ENCODE measurements at regions not wholly inside any gene's neighbourhood (a gene's known extent, or its start where the extent isn't known, plus 50 kb on each side); places are given as distances from the start of the nearest gene placed in this dataset.

DNA sequence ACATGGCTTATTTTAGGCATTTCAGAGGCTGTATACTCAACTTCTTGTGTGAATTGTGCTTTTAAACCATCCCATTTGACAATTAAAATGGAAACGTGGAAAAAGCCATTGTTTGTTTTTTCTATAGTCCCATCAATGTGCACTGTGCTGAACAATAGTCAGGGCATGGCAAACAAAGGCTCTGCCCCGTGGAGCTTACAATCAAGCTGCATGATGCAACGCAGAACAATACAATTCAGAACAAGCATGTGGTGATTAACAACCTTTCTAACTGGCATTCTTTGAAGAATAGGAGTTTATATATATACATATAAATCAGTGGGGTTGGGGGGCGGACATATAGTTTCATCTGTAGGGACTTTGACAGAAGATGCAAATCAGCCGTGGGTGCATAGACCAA, 2125.4 kb upstream of the WWC1 start:
- H3K27me3 Mint-ChIP-seq = no peaks in the 10 kb centered on the region
- ATAC-seq (ENCODE audit: low read depth) = no peak
- CTCF ChIA-PET = no interaction called here
- no peaks in the 10 kb centered on the region for H3K27me3 ChIP-seq (replicated peaks in 1 of 4; ENCODE audit: control extremely low read depth in 1 of 4, control insufficient read depth in 3 of 4, insufficient read depth in 4 of 4, low read length in 3 of 4)
- whole genome bisulfite sequencing (ENCODE audit: insufficient coverage) = 67% methylated on average over 3 of the region's 5 CpGs
- no peaks in the 10 kb centered on the region for H4K20me1 ChIP-seq (ENCODE audit: control insufficient read depth, insufficient read depth, low read length, poor library complexity, severe bottlenecking)
- no peaks in the 10 kb centered on the region for H3K36me3 ChIP-seq (replicated peaks in 1 of 2; ENCODE audit: control extremely low read depth in 1 of 2, control insufficient read depth in 1 of 2, extremely low read depth in 1 of 2, insufficient read depth in 2 of 2, low read length in 1 of 2)
- DNase-seq = no peak
- no peak overlapping the region for H3K4me3 Mint-ChIP-seq
- H2AFZ ChIP-seq (ENCODE audit: insufficient read depth, low read depth, low read length, poor library complexity, severe bottlenecking) = no peak overlapping the region
- H3K27ac ChIP-seq (ENCODE audit: low read length in 2 of 2) = no peak overlapping the region
- no peak overlapping the region for H3K27ac Mint-ChIP-seq
- no peak overlapping the region for H3K4me2 ChIP-seq (replicated peaks; ENCODE audit: low read depth, low read length, poor library complexity, severe bottlenecking)
- H3K4me1 Mint-ChIP-seq = no peaks in the 10 kb centered on the region
- no peak overlapping the region for H3K9ac ChIP-seq (ENCODE audit: low read length)
- no peaks in the 10 kb centered on the region for H3K4me1 ChIP-seq (ENCODE audit: control insufficient read depth in 2 of 2, insufficient read depth in 2 of 2, low read length in 2 of 2)
- POLR2A ChIA-PET = no interaction called here
- H3K79me2 ChIP-seq (ENCODE audit: control insufficient read depth, insufficient read depth, low read length) = no peaks in the 10 kb centered on the region
- H3K9me3 ChIP-seq (ENCODE audit: control extremely low read depth in 1 of 3, control insufficient read depth in 2 of 3, insufficient read depth in 1 of 3, low read length in 2 of 3) = no peaks in the 10 kb centered on the region
- TF ChIP-seq, protein P1, sequence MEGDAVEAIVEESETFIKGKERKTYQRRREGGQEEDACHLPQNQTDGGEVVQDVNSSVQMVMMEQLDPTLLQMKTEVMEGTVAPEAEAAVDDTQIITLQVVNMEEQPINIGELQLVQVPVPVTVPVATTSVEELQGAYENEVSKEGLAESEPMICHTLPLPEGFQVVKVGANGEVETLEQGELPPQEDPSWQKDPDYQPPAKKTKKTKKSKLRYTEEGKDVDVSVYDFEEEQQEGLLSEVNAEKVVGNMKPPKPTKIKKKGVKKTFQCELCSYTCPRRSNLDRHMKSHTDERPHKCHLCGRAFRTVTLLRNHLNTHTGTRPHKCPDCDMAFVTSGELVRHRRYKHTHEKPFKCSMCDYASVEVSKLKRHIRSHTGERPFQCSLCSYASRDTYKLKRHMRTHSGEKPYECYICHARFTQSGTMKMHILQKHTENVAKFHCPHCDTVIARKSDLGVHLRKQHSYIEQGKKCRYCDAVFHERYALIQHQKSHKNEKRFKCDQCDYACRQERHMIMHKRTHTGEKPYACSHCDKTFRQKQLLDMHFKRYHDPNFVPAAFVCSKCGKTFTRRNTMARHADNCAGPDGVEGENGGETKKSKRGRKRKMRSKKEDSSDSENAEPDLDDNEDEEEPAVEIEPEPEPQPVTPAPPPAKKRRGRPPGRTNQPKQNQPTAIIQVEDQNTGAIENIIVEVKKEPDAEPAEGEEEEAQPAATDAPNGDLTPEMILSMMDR (IDR thresholded peaks at IDR 0.05) = no peak
- TF ChIP-seq EZH2 (IDR thresholded peaks at IDR 0.05; ENCODE audit: borderline replicate concordance, insufficient read depth, low read depth, low read length, poor library complexity, severe bottlenecking) = no peak
- no peak overlapping the region for H3K4me3 ChIP-seq (ENCODE audit: control extremely low read depth in 1 of 5, extremely low read depth in 1 of 5, insufficient read depth in 1 of 5, low read depth in 2 of 5, low read length in 4 of 5)
- peaks cover 3% of the 10 kb centered on the region for H3K9me3 Mint-ChIP-seq (ENCODE audit: insufficient read depth)
- intact Hi-C loops (cut with micrococcal nuclease) = no loop called here

DNA sequence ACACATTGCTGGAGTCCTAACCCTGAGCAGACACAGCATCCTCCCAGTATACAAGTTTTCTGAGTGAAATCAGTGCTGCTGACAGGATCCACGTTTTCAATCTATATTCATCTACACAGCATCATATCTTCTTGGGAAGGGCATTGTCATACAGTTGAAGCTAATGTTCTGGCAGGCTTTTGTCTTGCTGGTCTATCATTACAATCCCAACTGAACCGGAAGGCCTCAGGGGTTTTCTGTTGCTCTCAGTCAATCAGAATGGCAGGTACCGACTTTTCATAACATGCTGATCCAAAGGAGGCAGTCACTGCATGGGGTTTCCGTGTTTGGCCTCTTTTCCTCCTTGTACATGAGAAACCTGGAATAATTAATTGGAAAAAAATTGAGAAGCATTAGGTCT, 2118.8 kb upstream of the WWC1 start:
- H3K4me2 ChIP-seq (replicated peaks; ENCODE audit: low read depth, low read length, poor library complexity, severe bottlenecking) = no peak overlapping the region
- no peaks in the 10 kb centered on the region for H3K9me3 ChIP-seq (ENCODE audit: control extremely low read depth in 1 of 3, control insufficient read depth in 2 of 3, insufficient read depth in 1 of 3, low read length in 2 of 3)
- no peak overlapping the region for H3K4me3 ChIP-seq (ENCODE audit: control extremely low read depth in 1 of 5, extremely low read depth in 1 of 5, insufficient read depth in 1 of 5, low read depth in 2 of 5, low read length in 4 of 5)
- Mint-ChIP-seq H3K9me3 (ENCODE audit: insufficient read depth) (peaks cover 3% of the 10 kb centered on the region), H3K4me1 (no peaks in the 10 kb centered on the region), H3K27me3 (no peaks in the 10 kb centered on the region), H3K4me3 (no peak overlapping the region), H3K27ac (no peak overlapping the region)
- H3K4me1 ChIP-seq (ENCODE audit: control insufficient read depth in 2 of 2, insufficient read depth in 2 of 2, low read length in 2 of 2) = no peaks in the 10 kb centered on the region
- TF ChIP-seq, protein P1 (IDR thresholded peaks at IDR 0.05) = no peak
- TF ChIP-seq EZH2 (IDR thresholded peaks at IDR 0.05; ENCODE audit: borderline replicate concordance, insufficient read depth, low read depth, low read length, poor library complexity, severe bottlenecking) = no peak
- H2AFZ ChIP-seq (ENCODE audit: insufficient read depth, low read depth, low read length, poor library complexity, severe bottlenecking) = no peak overlapping the region
- H3K79me2 ChIP-seq (ENCODE audit: control insufficient read depth, insufficient read depth, low read length) = no peaks in the 10 kb centered on the region
- H3K36me3 ChIP-seq (replicated peaks in 1 of 2; ENCODE audit: control extremely low read depth in 1 of 2, control insufficient read depth in 1 of 2, extremely low read depth in 1 of 2, insufficient read depth in 2 of 2, low read length in 1 of 2) = no peaks in the 10 kb centered on the region
- H3K27ac ChIP-seq (ENCODE audit: low read length in 2 of 2) = no peak overlapping the region
- intact Hi-C loops (cut with micrococcal nuclease) = no loop called here
- no peak overlapping the region for H3K9ac ChIP-seq (ENCODE audit: low read length)
- ATAC-seq (ENCODE audit: low read depth) (no peak), DNase-seq (no peak)
- POLR2A ChIA-PET = no interaction called here
- no peaks in the 10 kb centered on the region for H3K27me3 ChIP-seq (replicated peaks in 1 of 4; ENCODE audit: control extremely low read depth in 1 of 4, control insufficient read depth in 3 of 4, insufficient read depth in 4 of 4, low read length in 3 of 4)
- 83% methylated on average over 3 of the region's 4 CpGs for WGBS (ENCODE audit: insufficient coverage)
- CTCF ChIA-PET = no interaction called here
- H4K20me1 ChIP-seq (ENCODE audit: control insufficient read depth, insufficient read depth, low read length, poor library complexity, severe bottlenecking) = no peaks in the 10 kb centered on the region
